GM23248 (cell line): ENCODE measurements at regions not wholly inside any gene's neighbourhood (a gene's known extent, or its start where the extent isn't known, plus 50 kb on each side); places are given as distances from the start of the nearest gene placed in this dataset.
A peak's percentile ranks its signal among the peaks of the same experiment; 100 is the strongest.

Experiments
- DNase-seq: peaks from one replicate; pipeline ENCODE4 v3.0.0-alpha.2; 2015
- H2AFZ ChIP-seq: fragments of 200-600 bp; sonication (generic); 2 replicates; pipeline ENCODE4 v1.6.1; 2016; ENCODE audit warnings: antibody characterized with exemption
- H3F3A ChIP-seq: fragments of 200-600 bp; sonication (generic); 2 replicates; pipeline ENCODE4 v1.6.1; 2016; ENCODE audit warnings: mild to moderate bottlenecking, antibody characterized with exemption, mixed run types; ENCODE audit not compliant: insufficient read depth
- H3K27ac ChIP-seq: fragments of 200-600 bp; sonication (generic); 2 replicates; pipeline ENCODE4 v1.5.1; 2016; ENCODE audit warnings: mild to moderate bottlenecking
- H3K27me3 ChIP-seq: fragments of 200-600 bp; sonication (generic); replicated peaks from 2 replicates; pipeline ENCODE4 v1.6.1; 2016; ENCODE audit warnings: mild to moderate bottlenecking; ENCODE audit not compliant: insufficient read depth
- H3K36me3 ChIP-seq: fragments of 200-600 bp; sonication (generic); 2 replicates; pipeline ENCODE4 v1.6.1; 2016; ENCODE audit warnings: low read depth, mild to moderate bottlenecking
- H3K4me1 ChIP-seq: fragments of 200-600 bp; sonication (generic); 2 replicates; pipeline ENCODE4 v1.6.1; 2016; ENCODE audit warnings: mild to moderate bottlenecking; ENCODE audit not compliant: insufficient read depth
- H3K4me2 ChIP-seq: fragments of 200-600 bp; sonication (generic); one replicate; pipeline ENCODE4 v1.6.1; 2016; ENCODE audit warnings: mild to moderate bottlenecking; ENCODE audit not compliant: unreplicated experiment
- H3K4me3 ChIP-seq: fragments of 200-600 bp; sonication (generic); 2 replicates; pipeline ENCODE4 v1.5.1; 2016; ENCODE audit warnings: mild to moderate bottlenecking
- H3K79me2 ChIP-seq: fragments of 200-600 bp; sonication (generic); 2 replicates; pipeline ENCODE4 v1.6.1; 2016; ENCODE audit warnings: mild to moderate bottlenecking; ENCODE audit not compliant: insufficient read depth
- H3K9ac ChIP-seq: fragments of 200-600 bp; sonication (generic); 2 replicates; pipeline ENCODE4 v1.6.1; 2016; ENCODE audit warnings: mild to moderate bottlenecking
- H3K9me2 ChIP-seq: fragments of 200-600 bp; sonication (generic); 2 replicates; pipeline ENCODE4 v1.6.1; 2016; ENCODE audit warnings: mixed run types, mild to moderate bottlenecking, moderate library complexity; ENCODE audit not compliant: insufficient read depth
- H3K9me3 ChIP-seq: fragments of 200-600 bp; sonication (generic); one replicate; pipeline ENCODE4 v1.6.1; 2017; ENCODE audit warnings: low read depth
- H4K20me1 ChIP-seq: fragments of 200-600 bp; sonication (generic); 2 replicates; pipeline ENCODE4 v1.6.0; 2016; ENCODE audit not compliant: insufficient read depth
- EZH2 ChIP-seq: fragments of 200-600 bp; sonication (generic); IDR thresholded peaks from 2 replicates; pipeline ENCODE4 v1.6.1; 2018; ENCODE audit warnings: antibody characterized with exemption, mild to moderate bottlenecking; ENCODE audit not compliant: insufficient read depth, poor library complexity, severe bottlenecking
- EZH2phosphoT487 ChIP-seq: fragments of 200-600 bp; sonication (generic); IDR thresholded peaks from 2 replicates; pipeline ENCODE4 v1.6.1; 2018; ENCODE audit warnings: antibody characterized with exemption, moderate library complexity, mild to moderate bottlenecking, low read depth; ENCODE audit not compliant: insufficient read depth
- WGBS, 2 experiments: methylation state at CpG; one replicate each; pipeline ENCODE4 v1.1.6; 2015 to 2017; ENCODE audit warnings: low lambda C conversion rate in 2 of 2, low coverage in 1 of 2; ENCODE audit errors: missing lambda C conversion rate in 2 of 2; 5-methylcytosine and 5-hydroxymethylcytosine counted together
- in situ Hi-C: fragments of 300-500 bp; cut with MboI; formaldehyde crosslinking; loops from 2 replicates; pipeline ENCODE4 v1.15.0; 2020

DNA sequence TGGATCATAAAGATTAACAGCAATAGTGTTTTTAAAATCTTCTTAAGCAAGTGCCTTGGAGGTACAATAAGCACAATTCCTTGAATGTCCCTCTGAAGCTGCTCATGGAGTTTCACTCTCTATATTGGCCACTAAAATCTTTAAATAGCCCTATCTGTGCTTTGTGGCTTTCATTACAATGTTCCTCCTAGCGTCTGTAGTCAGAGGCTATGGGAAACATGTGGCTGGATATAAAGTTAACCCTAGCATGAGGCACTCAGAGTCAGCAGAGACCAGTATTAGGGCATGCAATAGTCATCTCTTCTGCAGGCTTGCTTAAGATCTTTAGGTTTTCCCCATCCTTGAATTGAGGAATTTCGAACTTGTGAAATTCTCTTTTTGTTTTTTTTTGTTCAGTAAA, 668.2 kb downstream of the CDH11 start:
- no peak for DNase-seq
- no peak overlapping the region for H3K27ac ChIP-seq
- no peaks in the 10 kb centered on the region for H3K27me3 ChIP-seq
- no peak overlapping the region for H3K4me3 ChIP-seq
- H3K9me2 ChIP-seq = no peaks in the 10 kb centered on the region
- no peak overlapping the region for H2AFZ ChIP-seq
- 87 to 92% methylated on average over 2 of the region's 2 CpGs for WGBS, 2 experiments
- no peaks in the 10 kb centered on the region for H4K20me1 ChIP-seq
- TF ChIP-seq EZH2 = no peak
- TF ChIP-seq EZH2phosphoT487 = no peak
- no peaks in the 10 kb centered on the region for H3K36me3 ChIP-seq
- peaks cover 28% of the 10 kb centered on the region for H3K4me1 ChIP-seq
- no peak overlapping the region for H3K4me2 ChIP-seq
- H3K9ac ChIP-seq = no peak overlapping the region
- no peaks in the 10 kb centered on the region for H3K9me3 ChIP-seq
- peaks cover 34% of the 10 kb centered on the region for H3F3A ChIP-seq
- in situ Hi-C loops = loop anchor here (25.0 kb wide), 1 partner anchor 991 kb away; no protein-coding TSS in a partner anchor
- no peaks in the 10 kb centered on the region for H3K79me2 ChIP-seq

- no peak for TF ChIP-seq EZH2phosphoT487
- TF ChIP-seq EZH2 = no peak
- Histone ChIP-seq H3K4me3 (no peak overlapping the region), H2AFZ (no peak overlapping the region), H3K4me1 (peaks cover 28% of the 10 kb centered on the region), H3K27me3 (no peaks in the 10 kb centered on the region), H3K79me2 (no peaks in the 10 kb centered on the region), H3K36me3 (no peaks in the 10 kb centered on the region), H3F3A (peaks cover 34% of the 10 kb centered on the region), H3K9me2 (no peaks in the 10 kb centered on the region), H3K9ac (no peak overlapping the region), H3K4me2 (no peak overlapping the region), H4K20me1 (no peaks in the 10 kb centered on the region), H3K27ac (no peak overlapping the region), H3K9me3 (no peaks in the 10 kb centered on the region)
- DNase-seq = peak; percentile 26
- in situ Hi-C loops = loop anchor here (25.0 kb wide), 1 partner anchor 990 kb away; no protein-coding TSS in a partner anchor
These were observed 669.4 kb downstream of the CDH11 start for GRCh38 chr16:64452446-64452845.

GRCh38 chr16:64450177-64450576, 671.7 kb downstream of the CDH11 start:
- in situ Hi-C loops = loop anchor here (25.0 kb wide), 1 partner anchor 988 kb away; no protein-coding TSS in a partner anchor
- H3K4me3 ChIP-seq = peak overlapping the region; percentile 26
- peak overlapping the region; percentile 54 for H3K27ac ChIP-seq
- H3K27me3 ChIP-seq = no peaks in the 10 kb centered on the region
- WGBS, 2 experiments = 17 to 26% methylated on average over 4 of the region's 4 CpGs
- H3K4me1 ChIP-seq = peaks cover 28% of the 10 kb centered on the region
- H3K79me2 ChIP-seq = no peaks in the 10 kb centered on the region
- TF ChIP-seq EZH2 = no peak
- no peak for TF ChIP-seq EZH2phosphoT487
- H3F3A ChIP-seq = peaks cover 34% of the 10 kb centered on the region
- H2AFZ ChIP-seq = peak overlapping the region; percentile 47
- peak overlapping the region; percentile 58 for H3K4me2 ChIP-seq
- H3K9me3 ChIP-seq = no peaks in the 10 kb centered on the region
- no peaks in the 10 kb centered on the region for H3K9me2 ChIP-seq
- H3K9ac ChIP-seq = no peak overlapping the region
- no peaks in the 10 kb centered on the region for H3K36me3 ChIP-seq
- DNase-seq = peak; percentile 82
- no peaks in the 10 kb centered on the region for H4K20me1 ChIP-seq

DNA sequence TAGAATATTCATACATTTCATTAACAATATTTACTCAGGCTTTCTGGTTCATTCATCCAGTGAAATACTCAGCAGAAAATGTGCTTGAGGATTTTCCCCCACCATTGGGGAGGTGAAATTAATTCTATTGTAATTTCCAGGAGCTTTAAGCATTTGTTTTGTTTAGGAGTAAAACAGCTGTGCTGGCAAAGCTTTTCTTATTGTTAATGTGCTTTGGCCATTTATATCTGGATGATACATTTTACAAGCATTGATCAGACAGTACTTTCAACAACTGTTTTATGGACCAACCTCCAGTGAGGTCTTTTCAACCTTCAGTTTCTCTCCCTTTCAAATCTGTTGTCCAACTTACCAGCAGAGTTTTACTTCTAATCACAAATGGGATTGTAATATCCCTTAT, 672.4 kb downstream of the CDH11 start:
- DNase-seq = peak; percentile 5
- Histone ChIP-seq H2AFZ (peak overlapping the region; percentile 47; the same call in 1 of the 2 replicates), H3K9ac (no peak overlapping the region), H3F3A (peaks cover 34% of the 10 kb centered on the region), H3K9me3 (no peaks in the 10 kb centered on the region), H3K4me3 (no peak overlapping the region), H3K4me1 (peaks cover 28% of the 10 kb centered on the region), H4K20me1 (no peaks in the 10 kb centered on the region), H3K27me3 (no peaks in the 10 kb centered on the region), H3K79me2 (no peaks in the 10 kb centered on the region), H3K27ac (peak overlapping the region; percentile 54), H3K9me2 (no peaks in the 10 kb centered on the region), H3K4me2 (peak overlapping the region; percentile 58), H3K36me3 (no peaks in the 10 kb centered on the region)
- no peak for TF ChIP-seq EZH2phosphoT487
- no peak for TF ChIP-seq EZH2
- in situ Hi-C loops = no loop called here

DNA sequence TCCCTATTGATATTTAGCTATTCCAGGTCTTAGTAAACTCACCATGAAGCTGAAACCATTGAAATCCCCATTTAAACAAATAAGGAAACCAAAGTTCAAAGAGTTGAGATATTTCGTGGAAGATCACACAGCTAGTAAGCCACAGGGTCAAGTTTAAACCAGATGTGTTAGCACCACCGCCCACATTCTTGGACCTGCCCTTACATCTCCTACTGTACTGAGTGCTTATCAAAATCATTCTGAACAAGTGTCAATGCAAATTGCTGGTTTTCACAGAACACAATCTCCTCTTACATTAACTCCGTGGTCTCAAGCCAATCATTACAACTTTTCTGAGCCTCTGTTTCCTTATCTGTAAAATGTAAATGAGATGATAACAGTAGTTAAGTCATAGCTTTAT, 676.2 kb downstream of the CDH11 start:
- WGBS, 2 experiments = 72 to 81% methylated on average over 3 of the region's 3 CpGs
- no peak for TF ChIP-seq EZH2phosphoT487
- no peak for TF ChIP-seq EZH2

More for the DNA sequence above, 676.2 kb downstream of the CDH11 start:
- Histone ChIP-seq H2AFZ (no peak overlapping the region), H3K9me3 (no peaks in the 10 kb centered on the region), H3K9ac (no peak overlapping the region), H3K27ac (no peak overlapping the region), H3K4me3 (no peak overlapping the region), H3K79me2 (no peaks in the 10 kb centered on the region), H3K36me3 (no peaks in the 10 kb centered on the region), H3K27me3 (no peaks in the 10 kb centered on the region), H3F3A (peaks cover 25% of the 10 kb centered on the region), H3K4me2 (no peak overlapping the region), H4K20me1 (no peaks in the 10 kb centered on the region), H3K9me2 (no peaks in the 10 kb centered on the region), H3K4me1 (peaks cover 25% of the 10 kb centered on the region)
- in situ Hi-C loops = no loop called here
- no peak for DNase-seq
